Transverse colon (tissue), 4 donors: ENCODE measurements at regions not wholly inside any gene's neighbourhood (a gene's known extent, or its start where the extent isn't known, plus 50 kb on each side); places are given as distances from the start of the nearest gene placed in this dataset.

Source experiments
- CTCF ChIP-seq, 5 experiments: fragments of 200-600 bp in 3 of 5; fragments of 450-650 bp in 2 of 5; sonication (generic) in 3 of 5; IDR thresholded peaks; 1 replicate in 2 of 5; 2 replicates in 3 of 5; pipeline ENCODE4 v1.5.1; 2016 to 2017; ENCODE audit warnings: antibody characterized with exemption in 5 of 5, inconsistent platforms in 3 of 5, mild to moderate bottlenecking in 2 of 5, moderate library complexity in 1 of 5
- EP300 ChIP-seq: sonication (generic); formaldehyde crosslinking; IDR thresholded peaks from one replicate; pipeline ENCODE4 v1.6.1; 2017; ENCODE audit warnings: antibody characterized with exemption, low read depth
- POLR2A ChIP-seq: fragments of 450-650 bp; IDR thresholded peaks from one replicate; pipeline ENCODE4 v1.6.1; 2016; ENCODE audit warnings: antibody characterized with exemption, mild to moderate bottlenecking, moderate library complexity
- POLR2AphosphoS5 ChIP-seq, 3 donors: sonication (generic); formaldehyde crosslinking; IDR thresholded peaks; one replicate each; pipeline ENCODE4 v1.6.1; 2016; ENCODE audit warnings: antibody characterized with exemption in 3 of 3

GRCh38 chr16:54846766-54847165 is 83.9 kb upstream of the IRX5 start:
- no peak for TF ChIP-seq CTCF (IDR thresholded peaks at IDR 0.05)
- TF ChIP-seq POLR2AphosphoS5 (IDR thresholded peaks at IDR 0.05), result no peak
- no peak for TF ChIP-seq POLR2A
- TF ChIP-seq EP300, result no peak
